Left hindlimb (tissue), 1 donor: ENCODE measurements at regions not wholly inside any gene's neighbourhood (a gene's known extent, or its start where the extent isn't known, plus 50 kb on each side); places are given as distances from the start of the nearest gene placed in this dataset.
"Not testable (repeated sequence)": the region's sequence is repeated elsewhere in the genome, so short reads cannot be mapped to it uniquely, and the experiment has no call there.

ENCODE experiments used
- DNase-seq: peaks from one replicate; pipeline ENCODE4 v3.0.0-alpha.2; 2018

GRCh38 chr1:59188413-59189213 is 108.3 kb upstream of the FGGY start:
- no peak for DNase-seq

DNA sequence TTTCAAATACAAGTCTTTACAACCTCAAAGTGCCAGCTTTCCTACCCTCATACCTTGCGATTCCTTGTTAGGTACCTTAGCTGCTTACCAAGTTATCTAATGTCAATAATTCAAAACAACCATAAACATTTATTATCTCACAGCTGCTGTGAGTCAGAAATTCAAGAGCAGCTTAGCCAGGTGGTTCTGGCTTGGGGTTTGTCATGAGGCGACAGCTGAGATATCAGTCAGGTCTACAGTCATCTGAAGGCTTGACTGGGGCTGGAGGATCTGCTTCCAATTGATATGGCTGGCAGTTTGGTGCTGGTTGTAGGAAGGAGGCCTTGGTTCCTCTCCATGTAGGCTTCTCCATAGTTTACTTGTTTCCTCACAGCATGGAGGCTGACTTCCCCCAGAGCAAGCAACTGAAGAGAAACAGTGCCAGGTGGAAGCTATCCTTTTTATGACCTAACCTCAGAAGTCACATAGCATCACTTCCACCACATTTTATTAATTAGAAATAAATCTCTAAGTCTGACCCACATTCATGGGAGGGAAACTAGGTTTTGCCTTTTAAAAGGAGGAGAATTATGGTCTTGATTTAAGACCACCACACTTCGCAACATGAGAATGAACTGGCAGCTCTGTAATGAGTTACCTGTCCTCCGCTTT is 103.3 kb upstream of the FGGY start:
- no peak for DNase-seq

DNA sequence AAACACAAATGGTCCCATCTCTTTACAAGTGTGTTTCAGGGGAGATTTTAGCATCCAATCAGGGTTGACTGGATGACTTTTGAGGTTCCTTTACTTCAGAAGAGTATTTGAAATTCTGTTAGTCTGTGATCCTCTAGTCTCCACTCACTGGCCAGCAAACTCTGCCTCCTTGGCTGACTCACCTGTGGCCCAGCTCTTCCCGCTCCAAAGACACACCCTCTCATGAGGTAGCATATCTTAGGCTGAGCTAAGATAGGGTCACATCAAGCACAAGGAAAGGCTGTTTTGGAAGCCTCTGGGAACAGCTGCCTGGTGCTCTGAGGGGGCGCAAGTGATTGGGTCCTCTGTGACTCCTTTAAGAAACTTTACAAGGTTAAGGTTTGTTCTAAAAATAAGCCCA is 102.3 kb upstream of the FGGY start:
- DNase-seq = no peak

DNA sequence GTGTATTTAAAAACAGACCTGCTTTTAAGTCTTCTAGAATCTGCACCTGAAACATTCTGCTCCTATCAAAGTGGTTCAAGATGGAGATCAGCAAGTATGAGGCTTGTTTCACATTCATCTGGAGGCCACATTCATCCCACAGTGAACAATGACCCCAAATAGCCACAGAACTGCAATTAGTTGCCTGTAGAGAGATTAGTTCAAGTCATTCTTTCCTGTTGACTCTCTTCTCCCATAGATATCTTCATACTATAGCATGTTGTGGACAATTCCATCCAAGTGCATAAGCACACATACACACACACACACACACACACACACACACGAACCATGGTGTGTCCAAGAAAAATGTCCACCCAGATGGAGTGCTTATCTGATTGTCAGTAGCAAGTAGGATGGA is 101.7 kb upstream of the FGGY start:
- no peak for DNase-seq

DNA sequence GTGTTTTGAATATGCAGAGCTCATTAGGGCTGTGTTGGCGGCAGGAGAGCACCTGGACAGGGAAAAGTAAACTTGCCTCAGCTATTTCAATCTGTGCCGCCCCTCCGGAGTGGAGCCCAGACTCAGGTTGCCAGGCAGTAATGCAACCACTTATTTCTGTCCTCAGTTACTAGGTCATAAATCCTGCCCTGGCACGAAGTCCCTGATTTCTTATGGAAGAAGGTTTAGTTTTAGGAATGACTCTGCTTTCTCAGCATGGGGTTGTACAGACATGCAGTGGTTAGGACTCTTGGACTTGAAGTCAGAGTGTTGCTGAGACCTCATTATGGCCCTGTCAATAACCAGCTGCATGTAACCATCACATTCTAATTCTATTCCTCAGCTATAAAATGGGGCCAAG is 98.3 kb upstream of the FGGY start:
- no peak for DNase-seq

DNA sequence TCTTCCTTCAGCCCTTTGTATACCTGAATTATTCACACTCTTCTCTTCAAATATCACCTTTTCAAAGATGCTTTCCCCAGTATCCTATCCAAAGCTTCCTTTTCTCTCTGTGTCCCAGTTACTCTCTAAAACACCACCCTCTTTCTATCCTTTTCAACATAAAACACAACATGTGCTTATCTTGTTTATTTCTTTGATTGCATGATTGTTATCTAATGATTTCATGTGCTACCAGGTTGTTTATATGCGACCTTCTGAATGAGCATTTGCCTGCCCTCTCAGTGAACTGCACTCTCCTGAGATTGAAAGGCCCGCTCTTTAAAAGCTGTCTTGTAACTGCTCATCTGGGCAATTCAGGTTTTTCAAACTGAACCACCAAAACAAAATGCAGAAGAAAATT is 97.7 kb upstream of the FGGY start:
- no peak for DNase-seq

- DNase-seq = no peak
These were observed 97.0 kb upstream of the FGGY start for GRCh38 chr1:59199719-59200376.

- no peak for DNase-seq
These were observed 95.6 kb upstream of the FGGY start for GRCh38 chr1:59201341-59201740.

- DNase-seq = no peak
These were observed 94.4 kb upstream of the FGGY start for GRCh38 chr1:59202455-59202854.

DNA sequence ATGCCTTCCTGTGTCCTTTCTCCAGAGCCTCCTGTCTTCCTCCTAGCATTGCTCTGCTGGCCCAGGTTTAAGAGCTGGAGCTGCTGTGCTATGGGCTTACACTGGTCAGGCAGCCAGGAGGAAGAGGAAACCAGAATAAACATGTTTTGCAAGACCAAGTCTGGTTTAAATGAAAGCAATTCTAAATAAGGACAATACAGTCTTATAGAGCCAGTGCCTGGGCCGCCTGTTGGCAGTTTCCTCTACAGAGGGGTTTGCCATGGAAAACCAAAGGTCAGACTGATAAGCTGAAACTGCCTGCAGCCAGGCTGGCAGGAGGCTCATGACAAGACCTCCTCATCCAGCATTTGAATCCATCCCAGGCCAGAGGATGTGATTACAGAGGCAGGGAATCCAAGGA is 92.9 kb upstream of the FGGY start:
- DNase-seq = no peak

DNA sequence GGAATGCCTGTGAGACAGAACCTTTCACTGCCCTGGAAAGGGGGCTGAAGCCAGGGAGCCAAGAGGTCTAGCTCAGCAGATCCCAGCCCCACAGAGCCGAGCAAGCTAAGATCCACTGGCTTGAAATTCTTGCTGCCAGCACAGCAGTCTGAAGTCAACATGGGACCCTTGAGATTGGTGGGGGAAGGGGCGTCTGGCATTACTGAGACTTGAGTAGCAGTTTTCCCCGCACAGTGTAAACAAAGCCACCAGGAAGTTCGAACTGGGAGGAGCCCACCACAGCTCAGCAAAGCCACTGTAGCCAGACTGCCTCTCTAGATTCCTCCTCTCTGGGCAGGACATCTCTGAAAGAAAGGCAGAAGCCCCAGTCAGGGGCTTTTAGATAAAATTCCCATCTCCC is 90.3 kb upstream of the FGGY start:
- not testable (repeated sequence) for DNase-seq

GRCh38 chr1:59210430-59210829 is 86.5 kb upstream of the FGGY start:
- not testable (repeated sequence) for DNase-seq

DNA sequence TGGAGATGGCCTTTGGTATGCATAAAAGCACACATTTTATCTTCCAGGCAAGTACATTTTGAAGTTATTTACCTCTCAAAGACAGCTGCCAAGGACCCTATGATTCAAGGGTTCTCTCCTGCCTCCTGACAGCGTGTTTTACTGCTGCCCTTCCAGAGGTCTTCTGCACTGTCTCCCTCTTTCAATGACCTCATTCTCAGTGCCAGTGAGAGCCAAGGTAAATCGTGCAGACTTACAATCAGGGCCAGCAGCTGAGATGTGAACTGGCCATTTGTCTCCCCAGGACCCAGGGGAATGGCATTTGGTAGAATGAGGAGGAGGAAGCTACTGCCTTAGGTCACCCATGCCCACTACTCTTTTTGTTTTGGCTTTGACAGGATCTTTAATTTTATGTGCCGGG is 84.2 kb upstream of the FGGY start:
- DNase-seq = no peak

DNA sequence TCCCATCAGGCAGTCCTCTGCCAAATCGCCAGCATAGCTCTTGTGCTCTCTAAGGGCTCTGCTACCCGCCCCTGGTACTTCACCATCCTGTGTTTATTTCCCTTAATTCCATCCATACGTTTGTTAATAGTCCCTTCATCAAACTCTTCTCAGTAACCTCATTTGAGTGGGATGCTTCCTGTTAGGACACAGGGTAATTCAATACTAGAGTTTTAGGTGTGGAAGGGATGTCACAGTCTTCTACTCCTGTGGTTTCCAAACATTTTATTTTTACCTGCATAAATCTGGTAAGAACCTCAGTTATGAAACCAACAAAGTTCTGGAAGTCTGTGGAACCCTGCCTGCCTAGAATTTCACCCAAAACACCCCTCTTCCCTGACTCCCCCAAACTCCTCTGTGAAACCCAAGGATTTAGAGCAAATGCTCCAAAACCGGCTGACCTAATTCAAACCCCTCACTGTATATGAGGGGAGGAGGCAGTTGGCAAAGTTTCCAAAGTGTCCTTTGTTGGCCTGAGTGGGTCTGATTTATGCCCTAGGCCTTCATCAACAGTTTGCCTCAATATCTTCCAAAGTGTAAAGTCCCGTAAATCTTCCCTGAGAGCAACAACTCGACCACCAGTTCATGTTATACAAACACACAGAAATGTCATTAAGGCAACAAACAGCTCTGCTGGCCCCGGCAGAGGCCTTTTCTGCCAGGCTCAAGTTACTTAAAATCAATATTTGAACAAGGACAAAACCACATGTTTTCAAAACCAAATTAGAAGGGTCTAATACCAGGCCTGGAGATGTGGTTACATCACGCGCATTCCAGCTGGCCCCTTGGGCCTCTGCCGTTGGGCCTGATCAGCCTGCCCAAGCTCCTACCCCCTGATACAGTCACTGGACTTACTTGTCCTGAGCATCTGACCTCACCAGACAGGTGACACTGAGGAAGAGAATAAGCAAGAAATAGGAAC is 82.4 kb upstream of the FGGY start:
- peak; percentile 63 for DNase-seq

- DNase-seq = no peak
These were observed 81.1 kb upstream of the FGGY start for GRCh38 chr1:59215766-59216291.

- not testable (repeated sequence) for DNase-seq
These were observed 79.5 kb upstream of the FGGY start for GRCh38 chr1:59217439-59217838.

- DNase-seq = no peak
These were observed 78.2 kb upstream of the FGGY start for GRCh38 chr1:59218521-59219236.

- DNase-seq = no peak
These were observed 77.0 kb upstream of the FGGY start for GRCh38 chr1:59219916-59220315.

- DNase-seq = no peak
These were observed 76.5 kb upstream of the FGGY start for GRCh38 chr1:59220356-59220755.

DNA sequence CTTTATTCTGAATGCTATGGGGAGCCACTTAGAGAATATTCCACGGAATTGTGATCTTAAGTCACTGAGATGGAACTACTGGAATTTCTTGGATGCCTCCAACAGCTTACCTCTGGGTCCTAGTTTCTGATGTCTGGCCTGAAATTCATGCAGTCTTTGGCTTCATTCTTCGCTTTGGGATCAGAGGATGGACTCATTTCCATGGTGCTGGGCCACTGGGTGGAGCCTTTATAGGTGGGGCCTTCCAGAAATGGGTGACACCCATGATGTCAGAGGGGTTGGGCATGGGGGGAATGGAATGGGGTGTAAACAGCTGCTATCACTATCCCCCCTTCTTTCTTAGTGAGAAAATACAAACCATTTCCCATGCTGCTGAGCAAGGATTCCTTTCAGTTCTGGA is 73.7 kb upstream of the FGGY start:
- DNase-seq = peak; percentile 38

DNA sequence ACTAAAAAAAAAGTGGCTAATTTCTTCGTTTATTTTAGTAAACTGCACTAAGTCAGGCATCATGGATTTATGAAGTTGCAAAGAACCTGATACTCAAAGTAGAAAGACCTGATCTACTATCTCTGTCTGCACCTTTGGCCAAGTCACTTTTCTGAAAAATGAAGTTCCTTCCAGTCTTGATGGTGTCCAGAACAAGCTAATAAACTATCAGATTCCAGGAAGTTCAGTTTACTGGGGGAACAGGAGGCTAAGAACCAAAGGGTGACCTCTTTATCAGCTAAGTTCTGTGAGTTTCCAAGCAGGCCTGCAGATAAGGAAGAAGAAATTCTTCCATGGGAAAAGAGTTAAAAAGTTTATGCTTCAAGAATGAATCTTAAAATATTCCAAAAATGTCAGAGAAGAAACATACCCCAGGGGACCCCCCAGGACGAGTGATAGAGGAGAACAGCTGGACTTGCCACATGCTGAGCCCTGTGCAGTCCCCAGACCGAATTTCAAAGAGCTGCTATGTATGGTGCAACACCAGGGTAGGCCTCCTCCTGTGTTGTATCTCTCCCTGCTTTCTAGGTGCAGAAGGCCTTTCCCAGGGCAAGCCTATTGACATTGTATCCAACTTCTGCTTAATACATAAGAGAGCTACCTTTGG is 72.8 kb upstream of the FGGY start:
- no peak for DNase-seq
